GM21723 (cell line): ENCODE measurements at regions not wholly inside any gene's neighbourhood (a gene's known extent, or its start where the extent isn't known, plus 50 kb on each side); places are given as distances from the start of the nearest gene placed in this dataset.

Experiments used
- ATAC-seq: cut with Tn5 transposase; IDR thresholded peaks from one replicate; pipeline ENCODE4 v1.9.1; 2021; ENCODE audit warnings: mild to moderate bottlenecking, moderate library complexity; ENCODE audit not compliant: unreplicated experiment

DNA sequence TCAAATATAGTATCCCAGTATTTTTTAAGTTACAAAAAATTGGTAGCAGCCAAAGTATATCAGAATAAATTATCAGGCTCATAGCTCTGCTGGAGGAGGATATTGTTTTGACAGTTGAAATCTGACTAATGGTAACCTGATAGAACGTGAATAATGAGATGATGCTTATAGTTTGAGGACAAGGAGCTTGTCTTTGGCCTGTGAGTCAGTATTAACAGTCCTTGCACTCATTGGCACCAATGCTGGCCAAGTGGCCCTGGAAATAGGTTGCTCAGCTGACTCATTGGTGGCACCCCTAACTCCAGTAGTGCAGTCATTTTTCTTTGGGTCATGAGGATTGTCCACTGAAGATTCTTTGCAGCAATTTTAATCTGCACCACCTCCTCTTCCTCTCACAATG is 203.3 kb upstream of the JADE1 start:
- ATAC-seq: no peak

DNA sequence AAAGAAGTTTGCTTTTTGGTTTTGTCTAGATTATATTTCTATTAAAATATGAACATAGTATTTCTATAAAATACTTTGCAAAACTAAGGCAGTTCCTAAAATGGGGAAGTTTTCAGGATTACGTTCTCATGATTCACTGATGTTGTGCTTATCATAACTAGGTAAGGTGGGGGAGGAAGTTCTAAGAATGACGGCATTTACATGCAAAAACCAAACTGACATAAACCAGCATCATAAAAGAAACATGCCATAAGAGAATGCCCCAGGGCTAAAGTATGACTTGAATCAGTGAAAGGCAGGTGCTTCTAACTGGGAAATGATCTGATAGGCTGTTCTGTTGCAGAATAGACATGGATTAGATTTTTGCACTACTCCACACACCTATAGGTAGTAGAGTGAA is 204.7 kb upstream of the JADE1 start:
- no peak for ATAC-seq

GRCh38 chr4:128604204-128604603 is 205.3 kb upstream of the JADE1 start:
- ATAC-seq: no peak

- no peak for ATAC-seq
These were observed 206.4 kb upstream of the JADE1 start for GRCh38 chr4:128603081-128603480.

GRCh38 chr4:128601991-128602695 is 207.4 kb upstream of the JADE1 start:
- ATAC-seq: no peak

- no peak for ATAC-seq
These were observed 208.3 kb upstream of the JADE1 start for GRCh38 chr4:128600996-128601871.

DNA sequence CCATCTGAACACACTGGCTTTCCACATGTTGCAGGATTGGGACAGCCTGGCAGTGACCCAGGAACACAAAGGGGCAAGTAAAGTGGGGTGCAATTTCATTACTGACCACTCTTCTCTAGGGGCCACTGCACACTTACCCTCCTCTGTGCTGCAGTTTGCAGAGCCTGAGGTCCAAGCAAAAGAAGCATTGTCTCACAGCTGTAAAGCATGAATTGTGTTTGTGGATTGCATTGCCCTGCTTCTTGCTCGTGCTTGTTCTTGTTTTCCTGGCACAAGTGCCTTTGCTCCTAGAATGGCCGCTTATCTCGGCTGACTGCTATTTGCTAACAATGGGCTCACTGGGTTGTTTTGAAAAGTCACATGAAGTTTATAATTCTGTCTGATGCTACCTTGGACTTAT is 209.1 kb upstream of the JADE1 start:
- ATAC-seq: no peak

GRCh38 chr4:128597500-128597899 is 212.0 kb upstream of the JADE1 start:
- no peak for ATAC-seq

DNA sequence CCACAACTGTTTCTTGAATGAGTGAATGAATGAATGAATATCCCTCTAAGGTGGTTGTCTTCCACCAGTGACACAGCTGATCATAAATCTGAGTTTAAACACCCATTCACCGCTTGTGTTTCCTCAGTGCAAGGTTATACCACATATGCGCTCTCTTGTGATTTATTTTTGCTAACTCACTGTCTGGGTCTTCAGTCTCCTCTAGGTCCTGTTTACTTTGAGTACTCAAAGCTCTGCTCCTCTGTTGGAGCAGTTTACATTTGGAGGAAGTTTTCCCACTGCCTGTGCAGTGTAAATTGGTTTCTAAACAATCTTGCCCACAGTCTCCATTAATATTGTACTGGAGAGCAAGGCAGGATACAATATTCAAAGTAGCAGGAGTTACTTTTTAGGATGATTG is 212.6 kb upstream of the JADE1 start:
- no peak for ATAC-seq

- no peak for ATAC-seq
These were observed 213.4 kb upstream of the JADE1 start for GRCh38 chr4:128596115-128596514.

DNA sequence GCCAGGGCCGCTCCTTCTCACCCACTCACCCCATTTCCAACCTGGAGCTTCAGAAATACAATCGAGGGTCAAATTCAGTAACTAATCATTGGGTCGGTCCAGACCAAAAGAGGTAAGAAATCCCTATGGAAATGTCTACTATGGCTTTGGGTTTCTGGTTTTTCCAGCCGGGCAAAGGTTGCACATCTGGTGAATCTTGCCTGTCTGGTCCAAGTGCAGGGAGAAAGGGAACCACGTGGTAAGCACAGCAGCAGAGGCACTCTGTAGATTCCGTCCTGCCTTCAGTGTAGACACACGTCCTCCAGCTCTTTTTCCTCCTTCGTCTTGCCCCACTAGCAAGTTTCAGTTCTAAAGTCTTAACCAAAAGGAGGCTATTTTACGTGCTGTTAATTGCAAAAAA is 218.0 kb upstream of the JADE1 start:
- no peak for ATAC-seq

DNA sequence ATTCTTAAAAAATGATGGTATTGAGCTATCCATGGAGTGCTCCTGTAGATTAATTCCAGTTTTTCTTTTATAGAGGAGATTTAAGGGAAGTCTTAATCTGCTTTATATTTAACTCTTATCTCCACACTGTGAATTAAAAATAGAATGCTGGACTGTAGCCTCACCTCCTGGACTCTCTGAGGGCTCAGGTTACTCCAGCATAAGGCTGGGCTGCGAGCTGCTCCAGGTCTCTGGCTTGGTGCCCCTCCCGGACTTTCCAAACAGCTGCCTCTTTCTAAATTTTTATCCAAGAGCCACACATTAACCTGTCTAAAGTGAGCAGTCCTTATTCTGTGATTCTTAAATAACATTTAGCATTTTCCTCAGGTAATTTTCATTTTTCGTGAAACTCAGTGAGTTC is 218.7 kb upstream of the JADE1 start:
- no peak for ATAC-seq

- ATAC-seq: no peak
These were observed 219.3 kb upstream of the JADE1 start for GRCh38 chr4:128590034-128590740.

- ATAC-seq: no peak
These were observed 220.0 kb upstream of the JADE1 start for GRCh38 chr4:128589384-128589965.

DNA sequence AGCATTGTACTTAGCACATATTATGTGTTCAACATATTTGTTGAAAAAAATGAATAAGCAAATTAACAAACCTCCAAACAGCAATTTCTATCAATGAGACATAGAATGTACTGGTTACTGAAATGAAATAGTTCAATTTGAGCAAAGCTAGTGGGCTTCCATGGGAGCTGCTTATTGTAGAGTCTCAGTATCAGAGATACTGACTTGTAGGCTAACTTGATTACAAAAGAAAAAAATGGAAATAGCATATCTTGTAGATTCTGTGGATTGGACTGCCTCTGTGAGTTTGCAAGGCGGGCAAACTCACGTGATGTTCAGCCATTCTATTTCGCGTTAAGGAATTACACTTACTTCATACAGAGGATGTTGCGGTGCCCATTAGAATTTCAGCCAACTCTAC is 222.1 kb upstream of the JADE1 start:
- no peak for ATAC-seq

DNA sequence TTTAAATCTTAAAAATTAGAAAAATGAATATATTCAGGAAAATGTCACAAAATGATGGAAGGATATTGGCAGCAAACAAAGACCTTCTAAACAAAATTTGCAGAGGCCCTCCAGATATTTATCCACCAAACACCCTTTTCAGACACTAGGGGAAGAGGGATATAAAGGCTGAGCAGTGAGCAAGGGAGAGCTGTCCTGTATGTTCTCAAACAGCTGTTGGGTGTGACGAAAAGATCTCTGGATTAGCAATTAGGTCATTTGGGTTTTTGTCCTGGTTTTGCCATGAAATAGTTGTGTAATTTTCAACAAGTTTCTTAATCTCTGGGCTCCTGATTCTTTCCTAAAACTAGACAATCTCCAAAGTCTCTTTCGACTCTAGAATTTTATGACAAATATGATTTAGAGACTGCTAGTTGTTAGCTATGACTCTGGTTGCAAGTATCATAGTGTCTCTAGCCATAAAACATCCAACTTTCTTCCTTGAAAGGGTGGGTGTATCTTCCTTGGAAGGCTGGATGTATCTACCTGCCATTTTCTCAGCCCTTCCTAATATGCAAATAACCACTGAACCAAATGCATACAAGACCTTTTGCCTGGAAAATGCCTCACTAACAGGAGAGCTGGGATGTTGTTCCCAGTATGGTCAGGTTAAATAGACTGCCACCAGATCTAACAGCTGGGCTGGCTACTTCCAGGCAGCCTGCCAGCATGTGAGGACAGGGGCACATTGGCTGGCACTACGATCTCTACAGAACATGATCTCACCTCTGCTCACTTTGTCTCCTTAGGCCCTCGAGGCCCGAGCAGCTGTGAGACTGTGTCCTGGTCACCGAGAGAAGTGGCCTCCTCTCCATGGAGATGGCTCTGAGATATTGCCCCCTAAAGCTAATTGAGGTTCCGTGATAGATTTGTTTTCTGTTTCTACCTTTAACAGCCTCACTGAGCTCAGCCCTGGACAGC is 225.5 kb upstream of the JADE1 start:
- ATAC-seq: no peak

DNA sequence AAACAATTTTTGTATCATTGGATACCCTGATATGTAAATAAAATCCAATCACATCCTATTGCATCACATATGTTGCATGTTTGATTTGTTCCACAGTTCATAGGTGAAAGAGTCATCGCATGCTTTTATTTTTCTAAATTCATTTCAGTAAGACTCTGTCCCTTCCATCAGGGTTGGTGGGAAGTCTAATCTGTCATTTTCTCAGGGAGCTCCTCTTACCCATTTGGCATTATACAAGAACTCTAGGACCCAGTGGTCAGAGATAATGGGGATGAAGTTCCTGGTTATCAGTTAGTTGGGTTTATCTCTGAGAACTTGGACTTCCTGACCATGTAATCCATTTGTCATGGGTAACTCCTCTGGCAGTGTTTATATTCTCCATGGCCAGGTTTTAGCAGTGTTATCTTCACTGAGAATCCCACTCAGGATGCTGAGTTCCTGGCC is 227.1 kb upstream of the JADE1 start:
- ATAC-seq: no peak

GRCh38 chr4:128579154-128579853 is 230.2 kb upstream of the JADE1 start:
- ATAC-seq: no peak

GRCh38 chr4:128574706-128575105 is 234.8 kb upstream of the JADE1 start:
- peak; percentile 90 for ATAC-seq
